ENCODE measurements at regions not wholly inside any gene's neighbourhood (a gene's known extent, or its start where the extent isn't known, plus 50 kb on each side); places are given as distances from the start of the nearest gene placed in this dataset.

- POLR2A ChIA-PET (ENCODE audit: unreplicated experiment): no interaction called here
- H3F3A ChIP-seq (ENCODE audit: insufficient read depth, low read depth): no peaks in the 10 kb centered on the region
- TF ChIP-seq EZH2 (IDR thresholded peaks at IDR 0.05; ENCODE audit: low read depth): no peak
- TF ChIP-seq, protein P1, sequence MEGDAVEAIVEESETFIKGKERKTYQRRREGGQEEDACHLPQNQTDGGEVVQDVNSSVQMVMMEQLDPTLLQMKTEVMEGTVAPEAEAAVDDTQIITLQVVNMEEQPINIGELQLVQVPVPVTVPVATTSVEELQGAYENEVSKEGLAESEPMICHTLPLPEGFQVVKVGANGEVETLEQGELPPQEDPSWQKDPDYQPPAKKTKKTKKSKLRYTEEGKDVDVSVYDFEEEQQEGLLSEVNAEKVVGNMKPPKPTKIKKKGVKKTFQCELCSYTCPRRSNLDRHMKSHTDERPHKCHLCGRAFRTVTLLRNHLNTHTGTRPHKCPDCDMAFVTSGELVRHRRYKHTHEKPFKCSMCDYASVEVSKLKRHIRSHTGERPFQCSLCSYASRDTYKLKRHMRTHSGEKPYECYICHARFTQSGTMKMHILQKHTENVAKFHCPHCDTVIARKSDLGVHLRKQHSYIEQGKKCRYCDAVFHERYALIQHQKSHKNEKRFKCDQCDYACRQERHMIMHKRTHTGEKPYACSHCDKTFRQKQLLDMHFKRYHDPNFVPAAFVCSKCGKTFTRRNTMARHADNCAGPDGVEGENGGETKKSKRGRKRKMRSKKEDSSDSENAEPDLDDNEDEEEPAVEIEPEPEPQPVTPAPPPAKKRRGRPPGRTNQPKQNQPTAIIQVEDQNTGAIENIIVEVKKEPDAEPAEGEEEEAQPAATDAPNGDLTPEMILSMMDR (conservative IDR thresholded peaks at IDR 0.05): peak; percentile 84
- CTCF ChIA-PET: interaction anchor here (0.5 to 1.1 kb wide), 4 partner anchors 74 to 287 kb away, joined by 3 to 7 read pairs (median 4); no protein-coding TSS in a partner anchor
- no peak overlapping the region for H3K27ac ChIP-seq
- H3K79me2 ChIP-seq (ENCODE audit: low read depth): no peaks in the 10 kb centered on the region
- H3K9me3 ChIP-seq (ENCODE audit: insufficient read depth, low read depth): no peaks in the 10 kb centered on the region
- H3K4me1 ChIP-seq (replicated peaks; ENCODE audit: insufficient read depth): no peaks in the 10 kb centered on the region
- no peak overlapping the region for H3K4me2 ChIP-seq
- no peak overlapping the region for H2AFZ ChIP-seq
- BruUV-seq (replicated peaks): no TSS peak
- H3K9me2 ChIP-seq (ENCODE audit: insufficient read depth): no peaks in the 10 kb centered on the region
- no peaks in the 10 kb centered on the region for H3K36me3 ChIP-seq (ENCODE audit: low read depth)
- no peaks in the 10 kb centered on the region for H4K20me1 ChIP-seq (ENCODE audit: insufficient read depth)
- H3K4me3 ChIP-seq: no peak overlapping the region
- intact Hi-C loops (cut with micrococcal nuclease; ENCODE audit: unreplicated experiment): loop anchor here (5.0 kb wide), 1 partner anchor 50 kb away; no protein-coding TSS in a partner anchor
- DNase-seq: peak in 1 of 2 experiments; percentile 59
- no peaks in the 10 kb centered on the region for H3K27me3 ChIP-seq (ENCODE audit: insufficient read depth, low read depth)
Observed at GRCh38 chr2:174697255-174697654, 67.0 kb downstream of the CHRNA1 start.

DNA sequence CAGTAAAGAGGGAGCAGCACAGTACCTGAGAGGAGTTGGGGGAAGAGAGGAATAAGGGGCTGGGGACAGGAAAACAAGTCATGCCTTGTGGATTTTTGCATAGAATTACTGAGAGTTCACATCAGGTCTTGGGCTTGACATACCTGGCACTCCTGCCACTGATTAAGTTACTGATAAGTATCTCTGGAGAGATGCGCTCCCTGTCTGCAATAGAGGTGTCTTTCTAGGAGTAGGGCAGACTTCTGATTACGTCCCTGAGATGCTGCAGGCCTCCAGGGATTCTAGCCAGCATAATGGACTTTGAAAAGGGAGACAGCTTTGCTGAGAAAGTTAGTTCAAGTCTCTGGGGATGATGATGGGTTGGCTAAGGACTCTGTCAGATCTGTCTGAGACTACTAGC, 69.4 kb downstream of the CHRNA1 start:
- Histone ChIP-seq H3K36me3 (ENCODE audit: low read depth) (no peaks in the 10 kb centered on the region), H3K4me2 (no peak overlapping the region), H3K9me3 (ENCODE audit: insufficient read depth, low read depth) (no peaks in the 10 kb centered on the region), H3K27me3 (ENCODE audit: insufficient read depth, low read depth) (no peaks in the 10 kb centered on the region), H3K9me2 (ENCODE audit: insufficient read depth) (no peaks in the 10 kb centered on the region), H4K20me1 (ENCODE audit: insufficient read depth) (no peaks in the 10 kb centered on the region), H3K4me3 (no peak overlapping the region), H3K27ac (no peak overlapping the region), H3F3A (ENCODE audit: insufficient read depth, low read depth) (no peaks in the 10 kb centered on the region), H3K79me2 (ENCODE audit: low read depth) (no peaks in the 10 kb centered on the region), H3K4me1 (replicated peaks; ENCODE audit: insufficient read depth) (no peaks in the 10 kb centered on the region), H2AFZ (no peak overlapping the region)
- intact Hi-C loops (cut with micrococcal nuclease; ENCODE audit: unreplicated experiment): loop anchor here (5.0 kb wide), 1 partner anchor 52 kb away; no protein-coding TSS in a partner anchor
- DNase-seq: no peak
- no TSS peak for BruUV-seq (replicated peaks)
- ChIA-PET POLR2A (ENCODE audit: unreplicated experiment) (interaction anchor here (1.2 kb wide), 1 partner anchor 54 kb away, joined by 5 read pairs; no protein-coding TSS in a partner anchor), CTCF (interaction anchor here (0.7 kb wide), 1 partner anchor 8 kb away, joined by 3 read pairs; no protein-coding TSS in a partner anchor)
- no peak for TF ChIP-seq EZH2 (IDR thresholded peaks at IDR 0.05; ENCODE audit: low read depth)
- TF ChIP-seq, protein P1 (conservative IDR thresholded peaks at IDR 0.05): no peak

- TF ChIP-seq EZH2 (IDR thresholded peaks at IDR 0.05; ENCODE audit: low read depth): no peak
- TF ChIP-seq, protein P1 (conservative IDR thresholded peaks at IDR 0.05): no peak
- Histone ChIP-seq H3K4me1 (replicated peaks; ENCODE audit: insufficient read depth) (no peaks in the 10 kb centered on the region), H3F3A (ENCODE audit: insufficient read depth, low read depth) (no peaks in the 10 kb centered on the region), H3K9me2 (ENCODE audit: insufficient read depth) (no peaks in the 10 kb centered on the region), H3K27me3 (ENCODE audit: insufficient read depth, low read depth) (no peaks in the 10 kb centered on the region), H4K20me1 (ENCODE audit: insufficient read depth) (no peaks in the 10 kb centered on the region), H3K79me2 (ENCODE audit: low read depth) (no peaks in the 10 kb centered on the region), H3K4me2 (no peak overlapping the region), H3K36me3 (ENCODE audit: low read depth) (no peaks in the 10 kb centered on the region), H3K9me3 (ENCODE audit: insufficient read depth, low read depth) (no peaks in the 10 kb centered on the region), H3K27ac (no peak overlapping the region), H2AFZ (no peak overlapping the region), H3K4me3 (no peak overlapping the region)
- ChIA-PET CTCF (no interaction called here), POLR2A (ENCODE audit: unreplicated experiment) (interaction anchor here (1.2 kb wide), 1 partner anchor 55 kb away, joined by 5 read pairs; no protein-coding TSS in a partner anchor)
- no peak for DNase-seq
- no TSS peak for BruUV-seq (replicated peaks)
- intact Hi-C loops (cut with micrococcal nuclease; ENCODE audit: unreplicated experiment): no loop called here
Observed at GRCh38 chr2:174694196-174694878, 69.9 kb downstream of the CHRNA1 start.

All from PC-9 (cell line).